DND-41 (cell line): ENCODE measurements at regions not wholly inside any gene's neighbourhood (a gene's known extent, or its start where the extent isn't known, plus 50 kb on each side); places are given as distances from the start of the nearest gene placed in this dataset.

Source experiments
- ATAC-seq: fragments of 200-7000 bp; cut with Tn5 transposase; 3 replicates; pipeline ENCODE4 v1.9.1; 2021; ENCODE audit warnings: low read depth; ENCODE audit not compliant: insufficient read depth
- DNase-seq: peaks from one replicate; pipeline ENCODE4 v3.0.0-alpha.2; 2020
- H2AFZ ChIP-seq: 2 replicates; pipeline ENCODE4 v1.6.0; 2012; ENCODE audit warnings: low read depth, low read length
- H3K27ac ChIP-seq: 2 replicates; pipeline ENCODE4 v1.5.1; 2012; ENCODE audit warnings: low read length, inconsistent platforms
- H3K27me3 ChIP-seq: fragments of 200-600 bp; sonication (generic); 2 replicates; pipeline ENCODE4 v1.6.0; 2012; ENCODE audit warnings: low read length, mild to moderate bottlenecking, inconsistent platforms; ENCODE audit not compliant: insufficient read depth, poor library complexity
- H3K36me3 ChIP-seq: 2 replicates; pipeline ENCODE4 v1.5.1; 2012; ENCODE audit warnings: low read length, inconsistent platforms; ENCODE audit not compliant: insufficient read depth
- H3K4me1 ChIP-seq: 2 replicates; pipeline ENCODE4 v1.5.1; 2012; ENCODE audit warnings: mild to moderate bottlenecking, low read length; ENCODE audit not compliant: insufficient read depth
- H3K4me2 ChIP-seq: 2 replicates; pipeline ENCODE4 v1.6.0; 2012; ENCODE audit warnings: mild to moderate bottlenecking, moderate library complexity, low read length, inconsistent platforms; ENCODE audit not compliant: insufficient read depth
- H3K4me3 ChIP-seq, 2 experiments: fragments of 200-600 bp in 1 of 2; shearing (Covaris generic) in 1 of 2; 2 replicates each; pipeline ENCODE4 v1.5.1; 2012 to 2016; ENCODE audit warnings: inconsistent platforms in 2 of 2, low read length in 2 of 2, mild to moderate bottlenecking in 2 of 2, low read depth in 1 of 2, moderate library complexity in 1 of 2
- H3K79me2 ChIP-seq: 2 replicates; pipeline ENCODE4 v1.6.0; 2012; ENCODE audit warnings: low read length, inconsistent platforms; ENCODE audit not compliant: insufficient read depth
- H3K9ac ChIP-seq: 2 replicates; pipeline ENCODE4 v1.6.0; 2012; ENCODE audit warnings: low read depth, mild to moderate bottlenecking, inconsistent platforms, low read length, moderate library complexity
- H3K9me3 ChIP-seq: 2 replicates; pipeline ENCODE4 v1.5.1; 2012; ENCODE audit warnings: low read length, moderate library complexity, mild to moderate bottlenecking, inconsistent platforms; ENCODE audit not compliant: insufficient read depth, severe bottlenecking
- H4K20me1 ChIP-seq: 2 replicates; pipeline ENCODE4 v1.6.0; 2012; ENCODE audit warnings: low read length; ENCODE audit not compliant: insufficient read depth
- EZH2 ChIP-seq: IDR thresholded peaks from 3 replicates; pipeline ENCODE4 v1.6.1; 2012; ENCODE audit warnings: borderline replicate concordance, low read depth, mild to moderate bottlenecking, moderate library complexity, low read length, inconsistent platforms; ENCODE audit not compliant: severe bottlenecking
- TF ChIP-seq, protein P1 (sequence below): IDR thresholded peaks from 2 replicates; pipeline ENCODE4 v1.5.1; 2012; ENCODE audit warnings: borderline replicate concordance, low read length, moderate library complexity, mild to moderate bottlenecking; ENCODE audit not compliant: poor library complexity, severe bottlenecking; ENCODE audit errors: extremely low read depth

DNA sequence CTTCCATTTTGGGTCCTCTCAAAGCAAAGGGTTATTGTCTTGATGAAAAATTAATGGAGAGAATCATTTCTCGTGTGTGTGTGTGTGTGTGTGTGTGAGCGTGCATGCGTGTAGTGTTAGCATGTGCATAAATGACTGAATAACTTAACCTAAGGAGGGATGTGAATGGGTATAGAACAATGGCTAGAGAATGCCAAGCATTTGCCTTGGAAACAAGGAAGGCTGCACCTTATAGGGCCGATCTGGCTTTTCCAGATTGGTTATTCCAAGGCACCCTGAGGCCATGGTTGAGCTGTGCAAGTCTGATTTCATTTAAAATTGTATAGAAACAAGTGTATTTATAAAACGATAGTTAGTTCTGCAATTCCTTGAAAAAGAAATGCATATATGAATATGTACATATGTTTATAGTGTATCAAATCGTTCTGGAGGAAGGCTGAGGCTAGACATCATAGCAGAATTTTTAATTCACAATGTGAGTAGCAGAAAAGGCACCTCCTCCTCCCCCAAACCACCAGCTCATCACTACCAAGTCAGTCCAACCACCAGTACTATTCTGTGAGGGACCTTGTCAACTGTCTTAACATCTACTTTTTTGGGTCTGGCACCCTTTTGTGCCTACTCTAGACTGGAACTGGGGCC is 322.7 kb upstream of the ISX start:
- no peak for TF ChIP-seq EZH2
- TF ChIP-seq, protein P1, sequence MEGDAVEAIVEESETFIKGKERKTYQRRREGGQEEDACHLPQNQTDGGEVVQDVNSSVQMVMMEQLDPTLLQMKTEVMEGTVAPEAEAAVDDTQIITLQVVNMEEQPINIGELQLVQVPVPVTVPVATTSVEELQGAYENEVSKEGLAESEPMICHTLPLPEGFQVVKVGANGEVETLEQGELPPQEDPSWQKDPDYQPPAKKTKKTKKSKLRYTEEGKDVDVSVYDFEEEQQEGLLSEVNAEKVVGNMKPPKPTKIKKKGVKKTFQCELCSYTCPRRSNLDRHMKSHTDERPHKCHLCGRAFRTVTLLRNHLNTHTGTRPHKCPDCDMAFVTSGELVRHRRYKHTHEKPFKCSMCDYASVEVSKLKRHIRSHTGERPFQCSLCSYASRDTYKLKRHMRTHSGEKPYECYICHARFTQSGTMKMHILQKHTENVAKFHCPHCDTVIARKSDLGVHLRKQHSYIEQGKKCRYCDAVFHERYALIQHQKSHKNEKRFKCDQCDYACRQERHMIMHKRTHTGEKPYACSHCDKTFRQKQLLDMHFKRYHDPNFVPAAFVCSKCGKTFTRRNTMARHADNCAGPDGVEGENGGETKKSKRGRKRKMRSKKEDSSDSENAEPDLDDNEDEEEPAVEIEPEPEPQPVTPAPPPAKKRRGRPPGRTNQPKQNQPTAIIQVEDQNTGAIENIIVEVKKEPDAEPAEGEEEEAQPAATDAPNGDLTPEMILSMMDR = no peak
- H3K4me1 ChIP-seq = no peaks in the 10 kb centered on the region
- no peaks in the 10 kb centered on the region for H3K27me3 ChIP-seq
- no peaks in the 10 kb centered on the region for H3K36me3 ChIP-seq
- H3K4me2 ChIP-seq = no peak overlapping the region
- no peak overlapping the region for H3K4me3 ChIP-seq
- H3K79me2 ChIP-seq = no peaks in the 10 kb centered on the region
- no peak for ATAC-seq
- H4K20me1 ChIP-seq = no peaks in the 10 kb centered on the region
- H3K27ac ChIP-seq = no peak overlapping the region
- no peak overlapping the region for H2AFZ ChIP-seq
- DNase-seq = no peak
- H3K9me3 ChIP-seq = no peaks in the 10 kb centered on the region
- H3K9ac ChIP-seq = no peak overlapping the region

GRCh38 chr22:34760276-34761008 is 305.5 kb upstream of the ISX start:
- Histone ChIP-seq H3K79me2 (no peaks in the 10 kb centered on the region), H3K4me3 (no peak overlapping the region), H3K4me2 (no peak overlapping the region), H3K9ac (no peak overlapping the region), H3K27ac (no peak overlapping the region), H3K27me3 (no peaks in the 10 kb centered on the region), H3K36me3 (no peaks in the 10 kb centered on the region), H4K20me1 (no peaks in the 10 kb centered on the region), H2AFZ (no peak overlapping the region), H3K4me1 (no peaks in the 10 kb centered on the region), H3K9me3 (no peaks in the 10 kb centered on the region)
- ATAC-seq (no peak), DNase-seq (no peak)
- TF ChIP-seq, protein P1 = no peak
- no peak for TF ChIP-seq EZH2

- Histone ChIP-seq H3K79me2 (no peaks in the 10 kb centered on the region), H4K20me1 (no peaks in the 10 kb centered on the region), H3K9ac (no peak overlapping the region), H3K4me1 (no peaks in the 10 kb centered on the region), H3K4me3 (no peak overlapping the region), H3K9me3 (no peaks in the 10 kb centered on the region), H3K27me3 (no peaks in the 10 kb centered on the region), H3K36me3 (no peaks in the 10 kb centered on the region), H3K27ac (no peak overlapping the region), H2AFZ (no peak overlapping the region), H3K4me2 (no peak overlapping the region)
- DNase-seq (no peak), ATAC-seq (no peak)
- TF ChIP-seq, protein P1 = no peak
- TF ChIP-seq EZH2 = no peak
Measured at GRCh38 chr22:34761111-34761510, 304.8 kb upstream of the ISX start.
